ENCODE measurements at regions not wholly inside any gene's neighbourhood (a gene's known extent, or its start where the extent isn't known, plus 50 kb on each side); places are given as distances from the start of the nearest gene placed in this dataset.

GRCh38 chr11:87897921-87898320, 277.3 kb downstream of the RAB38 start:
- H3K4me3 ChIP-seq (ENCODE audit: extremely low read depth in 1 of 4, insufficient read depth in 2 of 4, low read depth in 3 of 4, low read length in 4 of 4) = no peak overlapping the region
- H3K23me2 ChIP-seq (ENCODE audit: low read depth, low read length) = no peaks in the 10 kb centered on the region
- H3K23ac ChIP-seq (ENCODE audit: insufficient read length) = no peak overlapping the region
- no peak overlapping the region for H2BK12ac ChIP-seq (ENCODE audit: low read depth, low read length)
- H3K14ac ChIP-seq (ENCODE audit: insufficient read length) = no peak overlapping the region
- no peak overlapping the region for H2BK15ac ChIP-seq (ENCODE audit: low read length)
- no peak overlapping the region for H2BK5ac ChIP-seq (ENCODE audit: low read depth, low read length)
- no peaks in the 10 kb centered on the region for H3K79me2 ChIP-seq (ENCODE audit: control insufficient read depth in 1 of 2, insufficient read depth in 2 of 2, low read length in 2 of 2)
- H4K91ac ChIP-seq (replicated peaks; ENCODE audit: insufficient read length, low read length) = no peak overlapping the region
- H3K9ac ChIP-seq (replicated peaks in 1 of 4; ENCODE audit: extremely low read depth in 1 of 4, low read depth in 3 of 4, low read length in 3 of 4) = no peak overlapping the region
- no peak overlapping the region for H2BK120ac ChIP-seq (replicated peaks; ENCODE audit: low read depth, low read length)
- H4K5ac ChIP-seq (ENCODE audit: insufficient read length, low read depth, low read length) = no peak overlapping the region
- no peaks in the 10 kb centered on the region for H3K36me3 ChIP-seq (ENCODE audit: control insufficient read depth in 2 of 4, insufficient read depth in 4 of 4, low read length in 3 of 4)
- WGBS, 2 experiments (ENCODE audit: extremely low coverage in 1 of 2, insufficient coverage in 1 of 2, insufficient read length in 1 of 2, insufficient replicate concordance in 2 of 2, low coverage in 1 of 2, low lambda C conversion rate in 2 of 2, missing lambda C conversion rate in 1 of 2) = 88% methylated on average over 1 of the region's 1 CpG; no CpG with 5 or more reads in 1 of the 2 experiments
- no peak overlapping the region for H3K4ac ChIP-seq (replicated peaks; ENCODE audit: insufficient read length, low read depth, low read length)
- H3K9me3 ChIP-seq (ENCODE audit: insufficient read depth in 2 of 2, low read depth in 1 of 2, low read length in 1 of 2) = no peaks in the 10 kb centered on the region
- TF ChIP-seq MAFK (IDR thresholded peaks at IDR 0.05; ENCODE audit: low read depth, low read length) (0 out of 2 replicates have a peak, but pooled peaks have one; percentile 2), TEAD4 (IDR thresholded peaks at IDR 0.05; ENCODE audit: low read depth, low read length) (no peak)
- no peaks in the 10 kb centered on the region for H3K79me1 ChIP-seq (ENCODE audit: low read depth, low read length)
- no peak for DNase-seq (ENCODE audit: low read depth in 1 of 2, low spot score in 2 of 2)
- no peak overlapping the region for H4K8ac ChIP-seq (ENCODE audit: extremely low read depth, insufficient read depth, low read length)
- CTCF ChIA-PET (ENCODE audit: partially characterized antibody) = interaction anchor here (1.2 kb wide), 1 partner anchor 75 kb away, joined by 3 read pairs; no protein-coding TSS in a partner anchor
- FAIRE-seq = no peak
- no peaks in the 10 kb centered on the region for H4K20me1 ChIP-seq (replicated peaks in 1 of 2; ENCODE audit: control insufficient read depth in 1 of 2, insufficient read depth in 2 of 2, low read length in 2 of 2)
- no peaks in the 10 kb centered on the region for H3K4me1 ChIP-seq (replicated peaks in 1 of 4; ENCODE audit: control insufficient read depth in 3 of 4, insufficient read depth in 4 of 4, low read length in 3 of 4)
- H2AFZ ChIP-seq (ENCODE audit: low read length) = no peak overlapping the region
- no peak overlapping the region for H3K27ac ChIP-seq (ENCODE audit: low read depth, low read length)
- H2BK20ac ChIP-seq (ENCODE audit: low read length) = no peak overlapping the region
- H2AK5ac ChIP-seq (ENCODE audit: low read depth, low read length) = no peak overlapping the region
- H3K4me2 ChIP-seq (ENCODE audit: insufficient read depth in 1 of 2, low read depth in 2 of 2, low read length in 2 of 2) = no peak overlapping the region
- H3K18ac ChIP-seq (ENCODE audit: extremely low read depth, low read length) = no peak overlapping the region
- H3K27me3 ChIP-seq (replicated peaks in 1 of 4; ENCODE audit: control insufficient read depth in 3 of 4, extremely low read depth in 1 of 4, insufficient read depth in 3 of 4, low read length in 3 of 4) = no peaks in the 10 kb centered on the region
- no peak overlapping the region for H3K56ac ChIP-seq (replicated peaks; ENCODE audit: insufficient read length, low read depth, low read length)
- POLR2A ChIA-PET (ENCODE audit: partially characterized antibody) = no interaction called here
